Muscle layer of duodenum (tissue), 2 donors: ENCODE measurements at regions not wholly inside any gene's neighbourhood (a gene's known extent, or its start where the extent isn't known, plus 50 kb on each side); places are given as distances from the start of the nearest gene placed in this dataset.
"Not testable (repeated sequence)": the region's sequence is repeated elsewhere in the genome, so short reads cannot be mapped to it uniquely, and the experiment has no call there.

ENCODE experiments used
- H3K27ac ChIP-seq: one replicate; pipeline ENCODE4 v1.7.0; 2013; ENCODE audit warnings: mild to moderate bottlenecking, low read length
- H3K27me3 ChIP-seq: one replicate; pipeline ENCODE4 v1.7.0; 2013; ENCODE audit warnings: low read depth, mild to moderate bottlenecking, control low read depth, low read length
- H3K36me3 ChIP-seq, 2 donors: one replicate each; pipeline ENCODE4 v1.7.0; 2013; ENCODE audit warnings: low read length in 2 of 2, control low read depth in 1 of 2, mild to moderate bottlenecking in 1 of 2; ENCODE audit not compliant: insufficient read depth in 2 of 2, control insufficient read depth in 1 of 2
- H3K4me1 ChIP-seq, 2 donors: one replicate each; pipeline ENCODE4 v1.7.0; 2013; ENCODE audit warnings: low read length in 2 of 2, mild to moderate bottlenecking in 2 of 2, control low read depth in 1 of 2, moderate library complexity in 1 of 2; ENCODE audit not compliant: insufficient read depth in 2 of 2, control insufficient read depth in 1 of 2
- H3K4me3 ChIP-seq, 2 donors: one replicate each; pipeline ENCODE4 v1.7.0; 2013; ENCODE audit warnings: low read length in 2 of 2, low read depth in 1 of 2, mild to moderate bottlenecking in 1 of 2
- H3K9me3 ChIP-seq, 2 donors: one replicate each; pipeline ENCODE4 v1.7.0; 2013; ENCODE audit warnings: low read length in 2 of 2, control low read depth in 1 of 2, mild to moderate bottlenecking in 1 of 2; ENCODE audit not compliant: control insufficient read depth in 1 of 2
- donor health status: healthy.

DNA sequence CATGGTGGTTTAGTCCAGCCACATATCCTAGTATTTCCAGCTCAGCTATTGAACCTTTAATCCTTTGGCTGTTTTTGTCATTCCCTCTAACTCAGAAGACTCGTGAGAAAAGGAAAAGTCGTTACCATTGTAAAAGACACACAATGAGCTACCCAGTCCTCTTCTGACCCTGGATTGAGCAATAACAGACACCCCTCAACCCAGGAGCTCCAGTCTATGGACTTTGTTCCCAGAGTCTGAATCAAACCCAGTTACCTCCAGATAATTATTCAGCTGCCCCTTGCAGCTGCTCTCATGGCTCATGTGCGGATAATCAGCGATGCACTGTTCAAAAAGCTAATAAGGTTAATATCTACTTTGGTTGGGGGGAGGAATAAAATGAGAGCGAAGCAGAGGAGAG is 402.4 kb downstream of the BTG1 start:
- no peak overlapping the region for H3K4me3 ChIP-seq

DNA sequence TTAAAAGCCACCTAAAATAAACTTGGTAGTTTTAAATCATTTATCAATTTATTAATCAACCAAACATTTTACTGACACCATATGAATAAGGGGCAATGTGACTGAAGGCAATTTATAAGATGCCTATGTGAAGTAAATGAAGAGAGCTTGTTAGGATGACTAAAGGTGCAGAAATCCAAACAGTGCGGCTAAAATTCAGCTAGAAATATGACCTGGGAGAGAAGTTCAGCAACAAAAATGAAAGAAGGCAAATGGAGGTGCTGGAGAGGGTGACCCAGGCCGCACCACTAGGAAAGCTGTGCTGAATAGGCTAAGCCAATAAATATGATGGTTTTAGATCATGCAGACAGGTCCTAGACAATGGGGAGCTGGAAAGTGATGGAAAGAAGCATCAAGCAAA is 403.7 kb downstream of the BTG1 start:
- H3K4me3 ChIP-seq, result no peak overlapping the region
- H3K36me3 ChIP-seq, result no peaks in the 10 kb centered on the region

More for the DNA sequence above, 402.4 kb downstream of the BTG1 start:
- Histone ChIP-seq H3K36me3 (no peaks in the 10 kb centered on the region), H3K9me3 (peaks cover 0 to 3% of the 10 kb centered on the region in 2 donors), H3K4me1 (no peaks in the 10 kb centered on the region), H3K27me3 (no peaks in the 10 kb centered on the region), H3K27ac (no peak overlapping the region)

DNA sequence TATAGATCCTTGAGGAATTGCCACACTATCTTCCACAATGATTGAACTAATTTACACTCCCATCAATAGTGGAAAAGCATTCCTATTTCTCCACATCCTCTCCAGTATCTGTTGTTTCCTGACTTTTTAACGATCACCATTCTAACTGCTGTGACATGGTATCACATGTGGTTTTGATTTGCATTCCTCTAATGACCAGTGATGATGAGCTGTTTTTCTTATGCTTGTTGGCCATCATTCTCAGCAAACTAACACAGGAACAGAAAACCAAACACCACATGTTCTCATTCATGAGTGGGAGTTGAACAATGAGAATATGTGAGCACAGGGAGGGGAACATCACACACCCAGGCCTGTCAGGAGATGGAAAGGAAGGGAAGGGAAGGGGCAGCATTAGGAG is 411.8 kb downstream of the BTG1 start:
- H3K9me3 ChIP-seq, H3K4me3 ChIP-seq, H3K27ac ChIP-seq, H3K4me1 ChIP-seq, H3K36me3 ChIP-seq, H3K27me3 ChIP-seq: not testable (repeated sequence)

More for the DNA sequence above, 403.7 kb downstream of the BTG1 start:
- Histone ChIP-seq H3K27ac (no peak overlapping the region), H3K4me1 (no peaks in the 10 kb centered on the region), H3K9me3 (peaks cover 0 to 3% of the 10 kb centered on the region in 2 donors), H3K27me3 (no peaks in the 10 kb centered on the region)

DNA sequence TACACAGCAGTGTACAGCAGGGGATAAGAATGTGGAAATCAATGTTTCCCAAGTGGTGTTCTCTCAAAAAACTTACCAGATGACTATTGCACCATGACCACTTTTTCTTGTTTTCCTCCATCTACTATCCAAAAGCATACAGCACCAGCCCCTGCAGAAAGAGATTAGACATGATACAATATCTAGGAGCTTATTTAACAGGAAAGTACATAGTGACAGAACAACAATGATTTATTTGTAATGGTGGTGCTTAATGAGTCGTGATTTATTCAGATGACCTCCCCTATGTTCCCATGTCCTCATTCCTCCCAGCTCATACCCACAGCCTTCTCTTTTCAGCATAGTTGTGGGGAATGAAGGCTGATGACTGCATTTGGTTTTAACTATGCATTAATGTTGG is 413.6 kb downstream of the BTG1 start:
- H3K27ac ChIP-seq, result no peak overlapping the region

DNA sequence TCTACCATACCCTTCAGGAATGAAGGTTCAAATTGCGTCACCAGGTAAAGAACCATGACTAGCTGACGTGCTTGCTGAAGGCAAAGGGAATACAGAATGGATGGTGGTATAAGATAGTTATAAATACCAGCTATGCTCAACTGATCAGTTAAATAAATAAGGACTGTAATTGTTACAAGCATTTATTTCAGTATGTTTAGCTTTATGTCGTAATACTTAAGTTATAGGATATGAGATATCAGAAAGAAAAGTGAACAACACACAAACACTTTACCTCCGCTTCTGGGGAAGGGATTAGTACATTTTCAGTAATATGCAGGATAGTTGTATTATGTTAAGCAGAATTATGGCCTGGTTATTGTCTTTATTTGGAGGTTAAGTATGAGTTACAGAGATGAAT is 416.1 kb downstream of the BTG1 start:
- Histone ChIP-seq H3K36me3 (no peaks in the 10 kb centered on the region), H3K9me3 (no peaks in the 10 kb centered on the region)

More for the DNA sequence above, 413.6 kb downstream of the BTG1 start:
- no peaks in the 10 kb centered on the region for H3K9me3 ChIP-seq
- H3K4me1 ChIP-seq, result no peaks in the 10 kb centered on the region
- no peaks in the 10 kb centered on the region for H3K27me3 ChIP-seq
- H3K36me3 ChIP-seq, result no peaks in the 10 kb centered on the region
- no peak overlapping the region for H3K4me3 ChIP-seq

DNA sequence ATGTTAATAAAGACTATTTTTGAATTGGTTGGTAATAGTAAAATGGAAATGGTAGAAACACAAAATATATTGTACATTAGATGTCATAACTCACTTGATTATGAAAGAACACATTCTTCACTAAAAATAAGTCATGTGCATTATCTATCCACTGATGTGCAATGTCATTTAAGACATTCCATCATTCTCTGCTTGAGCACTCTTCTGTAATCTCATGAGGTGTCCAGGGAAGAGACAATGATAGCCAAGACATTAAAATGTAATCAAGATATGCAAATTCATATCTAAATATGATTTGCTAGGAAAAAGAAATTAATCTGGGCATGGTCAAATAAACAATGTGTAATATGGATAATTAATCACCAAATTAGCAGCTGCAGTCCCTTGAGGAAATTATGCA is 422.5 kb downstream of the BTG1 start:
- Histone ChIP-seq H3K36me3 (no peaks in the 10 kb centered on the region), H3K4me3 (no peak overlapping the region)

More for the DNA sequence above, 416.1 kb downstream of the BTG1 start:
- Histone ChIP-seq H3K27ac (no peak overlapping the region), H3K4me3 (no peak overlapping the region), H3K27me3 (no peaks in the 10 kb centered on the region), H3K4me1 (no peaks in the 10 kb centered on the region)

DNA sequence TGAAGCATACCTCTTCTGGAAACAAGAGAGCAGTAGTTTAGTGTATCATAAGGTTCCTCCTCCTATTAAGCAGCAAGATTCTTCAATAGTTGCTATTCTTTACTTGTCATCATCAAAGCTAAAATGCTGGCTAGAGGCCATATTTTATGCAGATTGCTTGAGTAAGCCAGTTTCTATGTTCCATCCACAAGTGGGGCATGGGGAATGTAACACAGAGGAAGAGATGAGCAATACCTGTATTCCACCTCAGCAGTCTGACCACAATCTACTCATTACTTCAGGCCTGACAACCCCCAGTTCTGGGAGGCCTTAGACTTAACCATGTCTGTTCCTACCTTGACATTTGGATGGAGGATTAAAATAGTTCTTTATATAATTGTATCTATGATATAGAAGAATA is 423.6 kb downstream of the BTG1 start:
- no peaks in the 10 kb centered on the region for H3K9me3 ChIP-seq
- H3K4me3 ChIP-seq, result no peak overlapping the region
- H3K4me1 ChIP-seq, result no peaks in the 10 kb centered on the region
- H3K36me3 ChIP-seq, result no peaks in the 10 kb centered on the region
- H3K27ac ChIP-seq, result no peak overlapping the region
- no peaks in the 10 kb centered on the region for H3K27me3 ChIP-seq

More for the DNA sequence above, 422.5 kb downstream of the BTG1 start:
- Histone ChIP-seq H3K27ac (no peak overlapping the region), H3K27me3 (no peaks in the 10 kb centered on the region), H3K9me3 (no peaks in the 10 kb centered on the region), H3K4me1 (no peaks in the 10 kb centered on the region)

DNA sequence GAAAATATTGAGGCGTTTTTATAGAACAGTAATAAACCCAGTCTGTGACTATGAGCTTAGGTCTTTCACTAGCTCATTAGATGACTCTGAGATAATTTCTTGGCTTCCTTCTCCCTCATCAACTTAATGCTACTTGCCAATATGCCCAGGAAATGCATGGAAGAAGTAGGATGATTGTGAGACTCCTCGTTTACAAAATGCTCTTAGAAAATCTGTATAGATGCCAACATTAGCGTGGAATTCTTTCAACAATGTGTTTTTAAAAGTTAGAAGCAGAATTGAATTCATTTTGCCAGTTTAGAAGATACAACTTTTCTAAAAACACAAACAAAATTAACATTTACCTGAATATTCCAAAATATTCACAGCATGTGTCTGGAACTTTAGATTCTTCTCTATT is 424.6 kb downstream of the BTG1 start:
- Histone ChIP-seq H3K9me3 (no peaks in the 10 kb centered on the region), H3K4me1 (no peaks in the 10 kb centered on the region), H3K36me3 (no peaks in the 10 kb centered on the region), H3K27ac (no peak overlapping the region), H3K27me3 (no peaks in the 10 kb centered on the region), H3K4me3 (no peak overlapping the region)

DNA sequence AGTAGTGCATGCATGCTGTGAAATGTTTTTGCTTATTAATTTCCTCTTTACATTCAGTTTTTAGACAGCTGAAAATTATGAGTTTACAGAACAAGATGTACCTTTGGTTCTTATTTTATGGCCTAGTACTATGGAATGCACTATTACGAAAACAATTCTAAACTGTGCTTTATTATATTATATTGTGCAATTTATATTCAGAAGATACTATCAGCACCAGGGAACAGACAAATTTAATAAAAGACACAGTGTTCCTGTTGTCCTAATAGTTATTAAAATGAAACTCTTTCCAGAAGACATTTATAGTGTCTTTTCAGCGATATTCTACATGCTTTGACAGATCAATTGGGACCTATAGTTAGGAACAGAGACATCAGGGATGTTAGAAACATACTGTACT is 427.3 kb downstream of the BTG1 start:
- H3K9me3 ChIP-seq, result no peaks in the 10 kb centered on the region
- H3K36me3 ChIP-seq, result no peaks in the 10 kb centered on the region
- no peak overlapping the region for H3K4me3 ChIP-seq
- H3K4me1 ChIP-seq, result no peaks in the 10 kb centered on the region
- H3K27me3 ChIP-seq, result no peaks in the 10 kb centered on the region
- H3K27ac ChIP-seq, result no peak overlapping the region

DNA sequence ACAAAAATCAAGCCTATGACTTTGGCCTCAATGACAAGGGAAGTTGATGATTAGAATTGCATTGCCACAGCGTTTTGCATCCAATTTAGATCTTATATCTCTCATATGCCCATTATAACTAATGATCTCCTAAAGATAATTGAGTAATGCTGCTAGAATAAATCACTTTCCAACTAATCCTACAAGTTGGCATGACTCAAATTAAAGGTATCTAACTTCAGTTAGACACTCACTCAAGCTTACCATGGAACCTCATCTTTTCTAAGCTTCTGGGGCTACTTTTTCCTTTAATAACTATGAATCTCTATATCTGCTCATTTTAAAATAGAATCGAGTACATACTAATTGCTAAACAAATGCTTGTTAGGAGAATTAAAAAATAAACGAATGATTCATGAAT is 427.8 kb downstream of the BTG1 start:
- no peaks in the 10 kb centered on the region for H3K36me3 ChIP-seq
- no peaks in the 10 kb centered on the region for H3K9me3 ChIP-seq
- H3K27ac ChIP-seq, result no peak overlapping the region
- H3K4me3 ChIP-seq, result no peak overlapping the region
- no peaks in the 10 kb centered on the region for H3K4me1 ChIP-seq
- no peaks in the 10 kb centered on the region for H3K27me3 ChIP-seq

DNA sequence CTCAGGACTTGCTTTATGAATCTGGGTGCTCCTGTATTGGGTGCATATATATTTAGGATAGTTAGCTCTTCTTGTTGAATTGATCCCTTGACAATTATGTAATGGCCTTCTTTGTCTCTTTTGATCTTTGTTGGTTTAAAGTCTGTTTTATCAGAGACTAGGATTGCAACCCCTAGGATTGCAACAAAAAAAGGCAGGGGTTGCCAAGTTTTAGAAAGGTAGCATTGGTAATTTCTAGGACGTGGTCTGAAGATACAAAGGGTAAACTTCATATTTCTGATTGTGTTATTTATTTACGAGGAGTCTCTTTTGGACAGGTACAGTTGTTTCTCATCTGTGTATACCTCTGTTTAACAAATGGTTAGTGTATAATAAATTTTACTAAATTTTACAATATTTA is 433.7 kb downstream of the BTG1 start:
- not testable (repeated sequence) for H3K9me3 ChIP-seq, H3K4me3 ChIP-seq, H3K4me1 ChIP-seq, H3K27me3 ChIP-seq, H3K27ac ChIP-seq, H3K36me3 ChIP-seq

DNA sequence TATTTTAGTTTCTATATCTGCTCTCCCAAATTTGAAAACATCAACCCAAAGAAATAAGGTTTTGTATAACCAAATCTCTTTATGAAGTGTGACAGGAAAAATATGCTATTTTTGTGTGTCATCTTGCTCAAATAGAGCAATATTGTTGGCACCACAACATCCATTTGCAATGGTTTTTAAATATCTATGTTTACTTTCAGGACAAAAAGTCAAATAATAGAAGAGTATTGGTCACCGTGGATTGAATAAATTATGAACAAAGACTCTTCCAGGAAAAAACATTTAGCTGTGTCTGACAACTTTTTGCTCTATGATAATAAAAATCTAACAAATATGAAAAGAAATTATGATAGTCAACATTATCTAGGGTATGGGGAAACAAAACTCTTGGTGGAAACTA is 439.2 kb downstream of the BTG1 start:
- no peaks in the 10 kb centered on the region for H3K4me1 ChIP-seq
- H3K9me3 ChIP-seq, result no peaks in the 10 kb centered on the region
- H3K36me3 ChIP-seq, result no peaks in the 10 kb centered on the region
- no peak overlapping the region for H3K27ac ChIP-seq
- H3K27me3 ChIP-seq, result no peaks in the 10 kb centered on the region
- H3K4me3 ChIP-seq, result no peak overlapping the region
